HCT116 (cell line): ENCODE measurements at regions not wholly inside any gene's neighbourhood (a gene's known extent, or its start where the extent isn't known, plus 50 kb on each side); places are given as distances from the start of the nearest gene placed in this dataset.

ENCODE experiments used
- ATAC-seq: fragments of 200-7000 bp; cut with Tn5 transposase; 2 replicates; pipeline ENCODE4 v1.9.1; 2020; ENCODE audit warnings: mild to moderate bottlenecking, moderate library complexity
- BruUV-seq: library from RNA; stranded (reverse); fragments of 400-500 nt; replicated peaks from 2 replicates; lab custom pipeline; 2021; lab: Mats Ljungman, UMichigan
- CTCF ChIA-PET: fragments of 300-600 bp; sonication (Branson Sonifier 250); formaldehyde crosslinking; loops from one replicate; lab custom pipeline; 2021; ENCODE audit warnings: antibody characterized with exemption; lab: Charles Lee
- POLR2A ChIA-PET: fragments of 300-600, 350-600 bp; sonication (Branson Sonifier 250); formaldehyde crosslinking; loops from one replicate; lab custom pipeline; 2021; ENCODE audit warnings: antibody characterized with exemption; lab: Charles Lee
- RAD21 ChIA-PET, 2 experiments: fragments of 300-600 bp; sonication (Branson Sonifier 250); formaldehyde crosslinking; loops; one replicate each; lab custom pipeline; 2023; ENCODE audit warnings: low total read pairs in 2 of 2; ENCODE audit not compliant: uncharacterized antibody in 2 of 2, unreplicated experiment in 2 of 2, low non-redundant PET in 1 of 2; lab: Charles Lee
- DNase-seq: peaks from one replicate; pipeline ENCODE4 v3.0.0-alpha.2; 2010; ENCODE audit warnings: low read depth, low spot score
- H2AFZ ChIP-seq: fragments of 200-600 bp; shearing (Covaris generic), sonication (generic); 2 replicates; pipeline ENCODE4 v1.6.1; 2017; ENCODE audit warnings: low read depth, mixed run types, mixed read lengths, antibody characterized with exemption, low read length; ENCODE audit not compliant: poor library complexity, severe bottlenecking
- H3K27ac ChIP-seq: 2 replicates; pipeline ENCODE4 v1.5.1; 2012; ENCODE audit warnings: low read depth, low read length
- H3K27me3 ChIP-seq: fragments of 200-600 bp; sonication (generic); 2 replicates; pipeline ENCODE4 v1.6.1; 2016; ENCODE audit warnings: mixed run types, low read length, mixed read lengths; ENCODE audit not compliant: insufficient read depth
- H3K36me3 ChIP-seq, 2 experiments: fragments of 200-500 bp in 1 of 2; fragments of 200-600 bp in 1 of 2; sonication (Bioruptor generic) in 1 of 2; sonication (generic) in 1 of 2; 2 replicates each; pipeline versions ENCODE4 v1.5.1 to v1.6.1; 2014 to 2016; ENCODE audit warnings: low read length in 2 of 2, inconsistent platforms in 1 of 2, mixed read lengths in 1 of 2, mixed run types in 1 of 2; ENCODE audit not compliant: insufficient read depth in 2 of 2, control insufficient read depth in 1 of 2
- H3K4me1 ChIP-seq, 2 experiments: fragments of 200-600 bp in 1 of 2; sonication (generic) in 1 of 2; 2 replicates each; pipeline versions ENCODE4 v1.5.1 to v1.6.1; 2012 to 2017; ENCODE audit warnings: low read length in 2 of 2, inconsistent platforms in 1 of 2, mild to moderate bottlenecking in 1 of 2, mixed read lengths in 1 of 2, mixed run types in 1 of 2, moderate library complexity in 1 of 2; ENCODE audit not compliant: insufficient read depth in 2 of 2, control insufficient read depth in 1 of 2
- H3K4me2 ChIP-seq: fragments of 200-600 bp; sonication (generic); 2 replicates; pipeline ENCODE4 v1.6.1; 2017; ENCODE audit warnings: mixed run types, low read length, mixed read lengths
- H3K4me3 ChIP-seq, 2 experiments: fragments of 200-600 bp in 1 of 2; sonication (generic) in 1 of 2; replicated peaks in 1 of 2; 2 replicates each; pipeline ENCODE4 v1.5.1; 2011 to 2016; ENCODE audit warnings: low read length in 2 of 2, control low read depth in 1 of 2, low read depth in 1 of 2, mild to moderate bottlenecking in 1 of 2, mixed read lengths in 1 of 2, mixed run types in 1 of 2
- H3K79me2 ChIP-seq: fragments of 200-600 bp; sonication (generic); 2 replicates; pipeline ENCODE4 v1.6.1; 2017; ENCODE audit warnings: mild to moderate bottlenecking, mixed run types, low read length, moderate library complexity, mixed read lengths; ENCODE audit not compliant: insufficient read depth
- H3K9ac ChIP-seq: fragments of 200-600 bp; sonication (generic); 2 replicates; pipeline ENCODE4 v1.6.1; 2016; ENCODE audit warnings: low read length, mixed read lengths
- H3K9me2 ChIP-seq: fragments of 200-600 bp; sonication (generic), shearing (Covaris generic); 2 replicates; pipeline ENCODE4 v1.6.1; 2017; ENCODE audit warnings: mixed run types, mild to moderate bottlenecking, moderate library complexity; ENCODE audit not compliant: insufficient read depth
- H3K9me3 ChIP-seq, 2 experiments: fragments of 200-500 bp in 1 of 2; fragments of 200-600 bp in 1 of 2; sonication (Bioruptor generic) in 1 of 2; sonication (generic) in 1 of 2; 2 replicates each; pipeline ENCODE4 v1.6.1; 2014 to 2017; ENCODE audit warnings: low read length in 2 of 2, mixed read lengths in 2 of 2, inconsistent platforms in 1 of 2, low read depth in 1 of 2, mild to moderate bottlenecking in 1 of 2, mixed run types in 1 of 2, moderate library complexity in 1 of 2; ENCODE audit not compliant: control insufficient read depth in 1 of 2, insufficient read depth in 1 of 2
- H4K20me1 ChIP-seq: fragments of 200-600 bp; sonication (generic), shearing (Covaris generic); 2 replicates; pipeline ENCODE4 v1.6.1; 2017; ENCODE audit warnings: mixed run types, mild to moderate bottlenecking, moderate library complexity; ENCODE audit not compliant: insufficient read depth
- CEBPB ChIP-seq: IDR thresholded peaks from 2 replicates; pipeline ENCODE4 v1.6.1; 2012; ENCODE audit warnings: low read depth
- EGR1 ChIP-seq: IDR thresholded peaks from 2 replicates; pipeline ENCODE4 v1.6.1; 2012; ENCODE audit warnings: low read depth
- ELF1 ChIP-seq: IDR thresholded peaks from 2 replicates; pipeline ENCODE4 v1.6.1; 2012; ENCODE audit warnings: low read depth, borderline replicate concordance
- EZH2 ChIP-seq: fragments of 200-600 bp; sonication (generic); IDR thresholded peaks from 2 replicates; pipeline ENCODE4 v1.6.1; 2017; ENCODE audit warnings: antibody characterized with exemption, mixed run types
- FOSL1 ChIP-seq: IDR thresholded peaks from 2 replicates; pipeline ENCODE4 v1.6.1; 2012; ENCODE audit warnings: low read depth
- POLR2AphosphoS5 ChIP-seq: IDR thresholded peaks from 2 replicates; pipeline ENCODE4 v1.6.1; 2011; ENCODE audit warnings: mild to moderate bottlenecking, low read depth, low read length, moderate library complexity
- RAD21 ChIP-seq: IDR thresholded peaks from 2 replicates; pipeline ENCODE4 v1.6.1; 2012; ENCODE audit warnings: low read depth, mild to moderate bottlenecking
- SIN3A ChIP-seq: IDR thresholded peaks from 2 replicates; pipeline ENCODE4 v1.6.1; 2012; ENCODE audit warnings: low read depth
- SP1 ChIP-seq: IDR thresholded peaks from 2 replicates; pipeline ENCODE4 v1.6.1; 2012; ENCODE audit warnings: low read depth
- SRF ChIP-seq: IDR thresholded peaks from 2 replicates; pipeline ENCODE4 v1.6.1; 2012; ENCODE audit warnings: low read depth
- YY1 ChIP-seq: IDR thresholded peaks from 2 replicates; pipeline ENCODE4 v1.6.1; 2011; ENCODE audit warnings: low read length, low read depth, moderate library complexity, mild to moderate bottlenecking; ENCODE audit not compliant: insufficient replicate concordance; ENCODE audit errors: extremely low read depth
- ZFX ChIP-seq: fragments of 450-650 bp; IDR thresholded peaks from 2 replicates; pipeline ENCODE4 v1.6.1; 2017
- intact Hi-C: fragments of 100-400 bp; cut with micrococcal nuclease; formaldehyde crosslinking; loops from 2 replicates; pipeline ENCODE4 v1.10.0; 2022
- TF ChIP-seq, protein P1 (sequence below): IDR thresholded peaks from 2 replicates; pipeline ENCODE4 v1.6.1; 2012; ENCODE audit warnings: low read depth
- TF ChIP-seq, protein P2 (sequence below): IDR thresholded peaks from 2 replicates; pipeline ENCODE4 v1.6.1; 2011; ENCODE audit warnings: mild to moderate bottlenecking, low read length, moderate library complexity; ENCODE audit not compliant: insufficient replicate concordance; ENCODE audit errors: extremely low read depth

DNA sequence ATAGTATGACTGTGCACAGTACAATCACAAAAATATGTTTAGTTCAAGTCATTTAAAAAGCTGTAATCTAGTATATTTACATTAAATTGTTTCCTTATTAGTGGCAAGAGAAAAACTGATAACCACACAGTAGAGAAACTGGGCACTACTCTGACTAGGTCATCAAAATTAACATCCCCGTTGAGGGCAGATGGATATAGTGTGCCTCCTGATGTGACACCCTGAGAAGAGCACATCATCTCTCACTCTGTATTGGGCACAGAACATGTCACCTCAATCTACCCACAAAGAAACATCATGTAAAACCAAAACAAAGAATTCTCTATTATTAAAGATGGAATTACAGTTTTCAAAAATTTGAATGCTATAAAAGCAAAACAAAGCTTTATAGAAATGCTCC lies 221.9 kb upstream of the NANOGP8 start:
- BruUV-seq, result no TSS peak
- Histone ChIP-seq H4K20me1 (no peaks in the 10 kb centered on the region), H3K9me2 (no peaks in the 10 kb centered on the region), H3K36me3 (no peaks in the 10 kb centered on the region), H3K4me1 (peaks cover 19 to 28% of the 10 kb centered on the region in 2 experiments), H3K27me3 (no peaks in the 10 kb centered on the region), H3K9me3 (no peaks in the 10 kb centered on the region)
- RAD21 ChIA-PET, result no interaction called here
- DNase-seq, result no peak
- TF ChIP-seq ELF1, result no peak
- no peak for TF ChIP-seq CEBPB
- TF ChIP-seq POLR2AphosphoS5, result no peak
- TF ChIP-seq, protein P1, sequence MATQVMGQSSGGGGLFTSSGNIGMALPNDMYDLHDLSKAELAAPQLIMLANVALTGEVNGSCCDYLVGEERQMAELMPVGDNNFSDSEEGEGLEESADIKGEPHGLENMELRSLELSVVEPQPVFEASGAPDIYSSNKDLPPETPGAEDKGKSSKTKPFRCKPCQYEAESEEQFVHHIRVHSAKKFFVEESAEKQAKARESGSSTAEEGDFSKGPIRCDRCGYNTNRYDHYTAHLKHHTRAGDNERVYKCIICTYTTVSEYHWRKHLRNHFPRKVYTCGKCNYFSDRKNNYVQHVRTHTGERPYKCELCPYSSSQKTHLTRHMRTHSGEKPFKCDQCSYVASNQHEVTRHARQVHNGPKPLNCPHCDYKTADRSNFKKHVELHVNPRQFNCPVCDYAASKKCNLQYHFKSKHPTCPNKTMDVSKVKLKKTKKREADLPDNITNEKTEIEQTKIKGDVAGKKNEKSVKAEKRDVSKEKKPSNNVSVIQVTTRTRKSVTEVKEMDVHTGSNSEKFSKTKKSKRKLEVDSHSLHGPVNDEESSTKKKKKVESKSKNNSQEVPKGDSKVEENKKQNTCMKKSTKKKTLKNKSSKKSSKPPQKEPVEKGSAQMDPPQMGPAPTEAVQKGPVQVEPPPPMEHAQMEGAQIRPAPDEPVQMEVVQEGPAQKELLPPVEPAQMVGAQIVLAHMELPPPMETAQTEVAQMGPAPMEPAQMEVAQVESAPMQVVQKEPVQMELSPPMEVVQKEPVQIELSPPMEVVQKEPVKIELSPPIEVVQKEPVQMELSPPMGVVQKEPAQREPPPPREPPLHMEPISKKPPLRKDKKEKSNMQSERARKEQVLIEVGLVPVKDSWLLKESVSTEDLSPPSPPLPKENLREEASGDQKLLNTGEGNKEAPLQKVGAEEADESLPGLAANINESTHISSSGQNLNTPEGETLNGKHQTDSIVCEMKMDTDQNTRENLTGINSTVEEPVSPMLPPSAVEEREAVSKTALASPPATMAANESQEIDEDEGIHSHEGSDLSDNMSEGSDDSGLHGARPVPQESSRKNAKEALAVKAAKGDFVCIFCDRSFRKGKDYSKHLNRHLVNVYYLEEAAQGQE, result no peak
- TF ChIP-seq YY1, result no peak
- no peak for TF ChIP-seq RAD21
- TF ChIP-seq SP1, result no peak
- TF ChIP-seq, protein P2, sequence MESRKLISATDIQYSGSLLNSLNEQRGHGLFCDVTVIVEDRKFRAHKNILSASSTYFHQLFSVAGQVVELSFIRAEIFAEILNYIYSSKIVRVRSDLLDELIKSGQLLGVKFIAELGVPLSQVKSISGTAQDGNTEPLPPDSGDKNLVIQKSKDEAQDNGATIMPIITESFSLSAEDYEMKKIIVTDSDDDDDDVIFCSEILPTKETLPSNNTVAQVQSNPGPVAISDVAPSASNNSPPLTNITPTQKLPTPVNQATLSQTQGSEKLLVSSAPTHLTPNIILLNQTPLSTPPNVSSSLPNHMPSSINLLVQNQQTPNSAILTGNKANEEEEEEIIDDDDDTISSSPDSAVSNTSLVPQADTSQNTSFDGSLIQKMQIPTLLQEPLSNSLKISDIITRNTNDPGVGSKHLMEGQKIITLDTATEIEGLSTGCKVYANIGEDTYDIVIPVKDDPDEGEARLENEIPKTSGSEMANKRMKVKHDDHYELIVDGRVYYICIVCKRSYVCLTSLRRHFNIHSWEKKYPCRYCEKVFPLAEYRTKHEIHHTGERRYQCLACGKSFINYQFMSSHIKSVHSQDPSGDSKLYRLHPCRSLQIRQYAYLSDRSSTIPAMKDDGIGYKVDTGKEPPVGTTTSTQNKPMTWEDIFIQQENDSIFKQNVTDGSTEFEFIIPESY, result no peak
- no peak for TF ChIP-seq ZFX
- no peak for TF ChIP-seq SIN3A
- no peak for TF ChIP-seq EZH2
- no peak for TF ChIP-seq EGR1
- no peak for TF ChIP-seq FOSL1
- no peak for TF ChIP-seq SRF
- TF ChIP-seq, all 23 proteins: peak for 0
- ATAC-seq, result no peak
- CTCF ChIA-PET, result no interaction called here
- H3K4me2 ChIP-seq, result 0 out of 2 replicates have a peak overlapping the region, but pooled peaks have one; percentile 37
- H3K27ac ChIP-seq, result no peak overlapping the region
- POLR2A ChIA-PET, result no interaction called here
- no peak overlapping the region for H3K9ac ChIP-seq
- no peak overlapping the region for H3K4me3 ChIP-seq
- peak overlapping the region; percentile 41 for H2AFZ ChIP-seq
- no peaks in the 10 kb centered on the region for H3K79me2 ChIP-seq
- intact Hi-C loops, result no loop called here
